ENCODE measurements at regions not wholly inside any gene's neighbourhood (a gene's known extent, or its start where the extent isn't known, plus 50 kb on each side); places are given as distances from the start of the nearest gene placed in this dataset.

GRCh38 chr9:115980502-115980901 is 173.1 kb upstream of the PAPPA start:
- no peak for DNase-seq

GRCh38 chr9:115980976-115981375 is 172.6 kb upstream of the PAPPA start:
- no peak for DNase-seq

GRCh38 chr9:115983366-115983765 is 170.2 kb upstream of the PAPPA start:
- DNase-seq = no peak

- DNase-seq = no peak
These were observed 167.9 kb upstream of the PAPPA start for GRCh38 chr9:115985657-115986056.

- no peak for DNase-seq
These were observed 167.1 kb upstream of the PAPPA start for GRCh38 chr9:115986508-115986907.

GRCh38 chr9:115988701-115989100 is 164.9 kb upstream of the PAPPA start:
- DNase-seq = no peak

GRCh38 chr9:115989831-115990230 is 163.8 kb upstream of the PAPPA start:
- DNase-seq = no peak

GRCh38 chr9:115992834-115993233 is 160.8 kb upstream of the PAPPA start:
- peak in 1 of 3 donors; percentile 64 for DNase-seq

- DNase-seq = peak; percentile 13 to 84 (median 56)
These were observed 155.7 kb upstream of the PAPPA start for GRCh38 chr9:115997923-115998322.

- no peak for DNase-seq
These were observed 154.9 kb upstream of the PAPPA start for GRCh38 chr9:115998666-115999065.

GRCh38 chr9:115999498-115999897 is 154.1 kb upstream of the PAPPA start:
- no peak for DNase-seq

GRCh38 chr9:116000748-116001329 is 152.8 kb upstream of the PAPPA start:
- no peak for DNase-seq

- no peak for DNase-seq
These were observed 151.4 kb upstream of the PAPPA start for GRCh38 chr9:116002181-116002580.

GRCh38 chr9:116002624-116003023 is 151.0 kb upstream of the PAPPA start:
- DNase-seq = no peak

- DNase-seq = no peak
These were observed 150.2 kb upstream of the PAPPA start for GRCh38 chr9:116003397-116003796.

GRCh38 chr9:116005205-116005604 is 148.4 kb upstream of the PAPPA start:
- no peak for DNase-seq

- DNase-seq = no peak
These were observed 145.8 kb upstream of the PAPPA start for GRCh38 chr9:116007824-116008223.

- DNase-seq = no peak
These were observed 145.3 kb upstream of the PAPPA start for GRCh38 chr9:116008278-116008677.

- DNase-seq = no peak
These were observed 144.2 kb upstream of the PAPPA start for GRCh38 chr9:116009420-116009819.

- DNase-seq = no peak
These were observed 137.7 kb upstream of the PAPPA start for GRCh38 chr9:116015855-116016254.

GRCh38 chr9:116020146-116020545 is 133.4 kb upstream of the PAPPA start:
- no peak for DNase-seq

- DNase-seq = no peak
These were observed 132.8 kb upstream of the PAPPA start for GRCh38 chr9:116020801-116021200.

- peak in 1 of 3 donors; percentile 30 for DNase-seq
These were observed 126.5 kb upstream of the PAPPA start for GRCh38 chr9:116027096-116027495.

- peak in 1 of 3 donors; percentile 77 for DNase-seq
These were observed 126.1 kb upstream of the PAPPA start for GRCh38 chr9:116027511-116027910.

- no peak for DNase-seq
These were observed 125.6 kb upstream of the PAPPA start for GRCh38 chr9:116027951-116028350.

All from muscle of back (tissue), 3 donors.